ENCODE measurements at regions not wholly inside any gene's neighbourhood (a gene's known extent, or its start where the extent isn't known, plus 50 kb on each side); places are given as distances from the start of the nearest gene placed in this dataset.

- no peak for DNase-seq (ENCODE audit: low read depth)
- TF ChIP-seq CTCF (IDR thresholded peaks at IDR 0.05; ENCODE audit: insufficient read depth, low read length, poor library complexity, severe bottlenecking), result no peak
- H3K4me3 ChIP-seq (ENCODE audit: low read depth, low read length), result no peak overlapping the region
- no peaks in the 10 kb centered on the region for H3K27me3 ChIP-seq (ENCODE audit: control insufficient read depth, insufficient read depth, low read length)
- H3K36me3 ChIP-seq (ENCODE audit: control insufficient read depth, insufficient read depth, low read length), result no peaks in the 10 kb centered on the region
Measured at GRCh38 chr2:217539126-217539525, 463.7 kb downstream of the TNS1 start.

- Histone ChIP-seq H3K27me3 (ENCODE audit: control insufficient read depth, insufficient read depth, low read length) (no peaks in the 10 kb centered on the region), H3K4me3 (ENCODE audit: low read depth, low read length) (no peak overlapping the region), H3K36me3 (ENCODE audit: control insufficient read depth, insufficient read depth, low read length) (no peaks in the 10 kb centered on the region)
- no peak for TF ChIP-seq CTCF (IDR thresholded peaks at IDR 0.05; ENCODE audit: insufficient read depth, low read length, poor library complexity, severe bottlenecking)
- DNase-seq (ENCODE audit: low read depth), result peak; percentile 42
Measured at GRCh38 chr2:217538719-217539118, 464.1 kb downstream of the TNS1 start.

GRCh38 chr2:217535957-217536708, 466.7 kb downstream of the TNS1 start:
- no peak for TF ChIP-seq CTCF (IDR thresholded peaks at IDR 0.05; ENCODE audit: insufficient read depth, low read length, poor library complexity, severe bottlenecking)
- Histone ChIP-seq H3K27me3 (ENCODE audit: control insufficient read depth, insufficient read depth, low read length) (no peaks in the 10 kb centered on the region), H3K36me3 (ENCODE audit: control insufficient read depth, insufficient read depth, low read length) (no peaks in the 10 kb centered on the region), H3K4me3 (ENCODE audit: low read depth, low read length) (no peak overlapping the region)
- DNase-seq (ENCODE audit: low read depth), result no peak

GRCh38 chr2:217530392-217531090, 472.3 kb downstream of the TNS1 start:
- Histone ChIP-seq H3K27me3 (ENCODE audit: control insufficient read depth, insufficient read depth, low read length) (no peaks in the 10 kb centered on the region), H3K4me3 (ENCODE audit: low read depth, low read length) (no peak overlapping the region), H3K36me3 (ENCODE audit: control insufficient read depth, insufficient read depth, low read length) (no peaks in the 10 kb centered on the region)
- TF ChIP-seq CTCF (IDR thresholded peaks at IDR 0.05; ENCODE audit: insufficient read depth, low read length, poor library complexity, severe bottlenecking), result no peak
- DNase-seq (ENCODE audit: low read depth), result no peak

- Histone ChIP-seq H3K4me3 (ENCODE audit: low read depth, low read length) (no peak overlapping the region), H3K36me3 (ENCODE audit: control insufficient read depth, insufficient read depth, low read length) (no peaks in the 10 kb centered on the region), H3K27me3 (ENCODE audit: control insufficient read depth, insufficient read depth, low read length) (peaks cover 2% of the 10 kb centered on the region)
- no peak for TF ChIP-seq CTCF (IDR thresholded peaks at IDR 0.05; ENCODE audit: insufficient read depth, low read length, poor library complexity, severe bottlenecking)
- DNase-seq (ENCODE audit: low read depth), result no peak
Measured at GRCh38 chr2:217529271-217529670, 473.5 kb downstream of the TNS1 start.
